ENCODE measurements at regions not wholly inside any gene's neighbourhood (a gene's known extent, or its start where the extent isn't known, plus 50 kb on each side); places are given as distances from the start of the nearest gene placed in this dataset.

GRCh38 chr3:62935793-62936192 is 60.6 kb upstream of the CADPS start:
- Histone ChIP-seq H3K4me3 (ENCODE audit: low read depth in 2 of 2, low read length in 2 of 2) (no peak overlapping the region), H3K4me1 (ENCODE audit: control insufficient read depth, insufficient read depth, low read length) (no peaks in the 10 kb centered on the region), H3K27me3 (ENCODE audit: control insufficient read depth, insufficient read depth, low read length) (no peaks in the 10 kb centered on the region), H3K9me3 (ENCODE audit: control insufficient read depth, insufficient read depth, low read depth, low read length) (no peaks in the 10 kb centered on the region), H3K27ac (ENCODE audit: low read length) (no peak overlapping the region), H3K36me3 (ENCODE audit: control insufficient read depth, insufficient read depth, low read length) (no peaks in the 10 kb centered on the region)
- TF ChIP-seq POLR2AphosphoS5 (IDR thresholded peaks at IDR 0.05; ENCODE audit: low read depth, low read length), result no peak
- no peak for TF ChIP-seq SIN3A (IDR thresholded peaks at IDR 0.05; ENCODE audit: borderline replicate concordance, insufficient read depth, low read depth, low read length)
- TF ChIP-seq REST (IDR thresholded peaks at IDR 0.05; ENCODE audit: insufficient read depth in 1 of 2, low read depth in 2 of 2, low read length in 1 of 2), result no peak
- TF ChIP-seq CTCF (IDR thresholded peaks at IDR 0.05), result no peak
- no peak for TF ChIP-seq TCF7L2 (IDR thresholded peaks at IDR 0.05; ENCODE audit: low read depth, low read length)
- ChIA-PET POLR2A (no interaction called here), CTCF (no interaction called here)
- in situ Hi-C loops (cut with HindIII; ENCODE audit: low pct_unique_long_range_greater_than_20kb, low sequenced_read_pairs), result no loop called here
- BruUV-seq (replicated peaks), result no TSS peak
- intact Hi-C loops (cut with micrococcal nuclease; ENCODE audit: unreplicated experiment), result no loop called here
- DNase-seq (ENCODE audit: low read depth, low spot score) (no peak), ATAC-seq (no peak)

GRCh38 chr3:62936626-62937254 is 61.5 kb upstream of the CADPS start:
- H3K4me1 ChIP-seq (ENCODE audit: control insufficient read depth, insufficient read depth, low read length), result no peaks in the 10 kb centered on the region
- TF ChIP-seq TCF7L2 (IDR thresholded peaks at IDR 0.05; ENCODE audit: low read depth, low read length), result no peak
- no peak for TF ChIP-seq POLR2AphosphoS5 (IDR thresholded peaks at IDR 0.05; ENCODE audit: low read depth, low read length)
- TF ChIP-seq SIN3A (IDR thresholded peaks at IDR 0.05; ENCODE audit: borderline replicate concordance, insufficient read depth, low read depth, low read length), result no peak
- no peak for TF ChIP-seq CTCF (IDR thresholded peaks at IDR 0.05)
- no peak for TF ChIP-seq REST (IDR thresholded peaks at IDR 0.05; ENCODE audit: insufficient read depth in 1 of 2, low read depth in 2 of 2, low read length in 1 of 2)
- DNase-seq (ENCODE audit: low read depth, low spot score), result no peak
- no peaks in the 10 kb centered on the region for H3K27me3 ChIP-seq (ENCODE audit: control insufficient read depth, insufficient read depth, low read length)
- intact Hi-C loops (cut with micrococcal nuclease; ENCODE audit: unreplicated experiment) (no loop called here), in situ Hi-C loops (cut with HindIII; ENCODE audit: low pct_unique_long_range_greater_than_20kb, low sequenced_read_pairs) (no loop called here)
- H3K27ac ChIP-seq (ENCODE audit: low read length), result no peak overlapping the region
- ATAC-seq, result no peak
- CTCF ChIA-PET, result no interaction called here
- no peaks in the 10 kb centered on the region for H3K36me3 ChIP-seq (ENCODE audit: control insufficient read depth, insufficient read depth, low read length)
- no peak overlapping the region for H3K4me3 ChIP-seq (ENCODE audit: low read depth in 2 of 2, low read length in 2 of 2)
- POLR2A ChIA-PET, result no interaction called here
- no peaks in the 10 kb centered on the region for H3K9me3 ChIP-seq (ENCODE audit: control insufficient read depth, insufficient read depth, low read depth, low read length)
- BruUV-seq (replicated peaks), result no TSS peak

Measured in Panc1 (cell line).